Endothelial cell (in vitro differentiated cells): ENCODE measurements at regions not wholly inside any gene's neighbourhood (a gene's known extent, or its start where the extent isn't known, plus 50 kb on each side); places are given as distances from the start of the nearest gene placed in this dataset.

Experiments
- DNase-seq: peaks from one replicate; pipeline ENCODE4 v3.0.0; 2021; ENCODE audit warnings: low spot score
- H3K27ac Mint-ChIP-seq: one replicate; pipeline ENCODE4 v1.8.0; 2021; ENCODE audit warnings: mixed read lengths, inconsistent platforms; ENCODE audit not compliant: unreplicated experiment
- H3K27me3 Mint-ChIP-seq: one replicate; pipeline ENCODE4 v1.8.0; 2021; ENCODE audit warnings: mild to moderate bottlenecking, moderate library complexity, mixed read lengths, inconsistent platforms; ENCODE audit not compliant: unreplicated experiment
- H3K36me3 Mint-ChIP-seq: one replicate; pipeline ENCODE4 v1.8.0; 2021; ENCODE audit warnings: mild to moderate bottlenecking, low read depth, mixed read lengths, inconsistent platforms; ENCODE audit not compliant: unreplicated experiment
- H3K4me1 Mint-ChIP-seq: one replicate; pipeline ENCODE4 v1.8.0; 2021; ENCODE audit warnings: mild to moderate bottlenecking, mixed read lengths, inconsistent platforms; ENCODE audit not compliant: unreplicated experiment
- H3K4me3 Mint-ChIP-seq: one replicate; pipeline ENCODE4 v1.8.0; 2021; ENCODE audit warnings: mild to moderate bottlenecking, mixed read lengths, inconsistent platforms; ENCODE audit not compliant: unreplicated experiment
- H3K9me3 Mint-ChIP-seq: one replicate; pipeline ENCODE4 v1.8.0; 2021; ENCODE audit warnings: mixed read lengths, inconsistent platforms; ENCODE audit not compliant: unreplicated experiment
- TF ChIP-seq, protein P1 (sequence below): fragments of 200-600 bp; sonication (generic); IDR thresholded peaks from one replicate; pipeline ENCODE4 v1.5.0; 2021; ENCODE audit warnings: antibody characterized with exemption; ENCODE audit not compliant: unreplicated experiment

- Mint-ChIP-seq H3K9me3 (no peaks in the 10 kb centered on the region), H3K4me1 (no peaks in the 10 kb centered on the region), H3K36me3 (no peaks in the 10 kb centered on the region), H3K4me3 (no peak overlapping the region), H3K27ac (no peak overlapping the region), H3K27me3 (no peaks in the 10 kb centered on the region)
- TF ChIP-seq, protein P1, sequence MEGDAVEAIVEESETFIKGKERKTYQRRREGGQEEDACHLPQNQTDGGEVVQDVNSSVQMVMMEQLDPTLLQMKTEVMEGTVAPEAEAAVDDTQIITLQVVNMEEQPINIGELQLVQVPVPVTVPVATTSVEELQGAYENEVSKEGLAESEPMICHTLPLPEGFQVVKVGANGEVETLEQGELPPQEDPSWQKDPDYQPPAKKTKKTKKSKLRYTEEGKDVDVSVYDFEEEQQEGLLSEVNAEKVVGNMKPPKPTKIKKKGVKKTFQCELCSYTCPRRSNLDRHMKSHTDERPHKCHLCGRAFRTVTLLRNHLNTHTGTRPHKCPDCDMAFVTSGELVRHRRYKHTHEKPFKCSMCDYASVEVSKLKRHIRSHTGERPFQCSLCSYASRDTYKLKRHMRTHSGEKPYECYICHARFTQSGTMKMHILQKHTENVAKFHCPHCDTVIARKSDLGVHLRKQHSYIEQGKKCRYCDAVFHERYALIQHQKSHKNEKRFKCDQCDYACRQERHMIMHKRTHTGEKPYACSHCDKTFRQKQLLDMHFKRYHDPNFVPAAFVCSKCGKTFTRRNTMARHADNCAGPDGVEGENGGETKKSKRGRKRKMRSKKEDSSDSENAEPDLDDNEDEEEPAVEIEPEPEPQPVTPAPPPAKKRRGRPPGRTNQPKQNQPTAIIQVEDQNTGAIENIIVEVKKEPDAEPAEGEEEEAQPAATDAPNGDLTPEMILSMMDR, result no peak
- DNase-seq, result no peak
Measured at GRCh38 chr5:29277642-29278041, 1915.8 kb upstream of the CDH6 start.

GRCh38 chr5:29276371-29276770 is 1917.1 kb upstream of the CDH6 start:
- TF ChIP-seq, protein P1, result no peak
- Mint-ChIP-seq H3K27ac (no peak overlapping the region), H3K36me3 (no peaks in the 10 kb centered on the region), H3K27me3 (no peaks in the 10 kb centered on the region), H3K4me3 (no peak overlapping the region), H3K9me3 (no peaks in the 10 kb centered on the region), H3K4me1 (no peaks in the 10 kb centered on the region)
- no peak for DNase-seq

DNA sequence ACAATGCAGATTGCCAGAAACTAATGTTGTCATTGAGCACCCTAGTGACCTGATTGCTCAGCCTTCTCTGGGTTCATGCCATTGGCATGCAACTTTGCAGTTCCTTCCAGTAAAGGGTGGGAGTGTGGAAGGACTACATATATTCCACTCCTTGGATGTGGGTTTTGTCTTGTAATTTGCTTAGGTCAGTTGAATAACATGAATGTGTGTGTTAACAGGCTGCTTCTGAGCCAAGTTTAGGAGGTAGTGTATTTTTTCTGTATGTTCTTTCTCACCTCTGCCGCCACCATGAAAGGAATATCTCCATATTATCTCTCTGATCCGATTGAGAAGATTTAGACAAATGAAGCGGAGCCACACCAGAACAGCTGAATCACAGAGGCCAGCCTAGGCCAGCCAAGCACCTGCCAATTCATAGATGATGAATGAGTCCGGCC is 1929.6 kb upstream of the CDH6 start:
- Mint-ChIP-seq H3K27ac (no peak overlapping the region), H3K4me3 (no peak overlapping the region), H3K4me1 (no peaks in the 10 kb centered on the region), H3K27me3 (no peaks in the 10 kb centered on the region), H3K36me3 (no peaks in the 10 kb centered on the region), H3K9me3 (no peaks in the 10 kb centered on the region)
- no peak for DNase-seq
- TF ChIP-seq, protein P1, result no peak

GRCh38 chr5:29262339-29263123 is 1931.0 kb upstream of the CDH6 start:
- no peak overlapping the region for H3K27ac Mint-ChIP-seq
- no peak for DNase-seq
- H3K4me3 Mint-ChIP-seq, result no peak overlapping the region
- H3K36me3 Mint-ChIP-seq, result no peaks in the 10 kb centered on the region
- no peaks in the 10 kb centered on the region for H3K9me3 Mint-ChIP-seq
- no peaks in the 10 kb centered on the region for H3K27me3 Mint-ChIP-seq
- no peaks in the 10 kb centered on the region for H3K4me1 Mint-ChIP-seq
- TF ChIP-seq, protein P1, result no peak

GRCh38 chr5:29261213-29261612 is 1932.3 kb upstream of the CDH6 start:
- H3K36me3 Mint-ChIP-seq, result no peaks in the 10 kb centered on the region
- DNase-seq, result no peak
- H3K4me3 Mint-ChIP-seq, result no peak overlapping the region
- H3K9me3 Mint-ChIP-seq, result no peaks in the 10 kb centered on the region
- TF ChIP-seq, protein P1, result no peak
- H3K4me1 Mint-ChIP-seq, result no peaks in the 10 kb centered on the region
- H3K27ac Mint-ChIP-seq, result no peak overlapping the region
- H3K27me3 Mint-ChIP-seq, result no peaks in the 10 kb centered on the region
